Stomach smooth muscle (tissue), 2 donors: ENCODE measurements at regions not wholly inside any gene's neighbourhood (a gene's known extent, or its start where the extent isn't known, plus 50 kb on each side); places are given as distances from the start of the nearest gene placed in this dataset.

Experiments used
- H3K27ac ChIP-seq: one replicate; pipeline ENCODE4 v1.7.0; 2013; ENCODE audit warnings: mild to moderate bottlenecking, low read length, inconsistent platforms
- H3K27me3 ChIP-seq, 2 donors: one replicate each; pipeline ENCODE4 v1.7.0; 2013; ENCODE audit warnings: low read length in 2 of 2; ENCODE audit not compliant: insufficient read depth in 2 of 2, control insufficient read depth in 1 of 2
- H3K36me3 ChIP-seq, 2 donors: one replicate each; pipeline ENCODE4 v1.7.0; 2013; ENCODE audit warnings: low read length in 2 of 2; ENCODE audit not compliant: control insufficient read depth in 2 of 2, insufficient read depth in 2 of 2
- H3K4me1 ChIP-seq: one replicate; pipeline ENCODE4 v1.7.0; 2013; ENCODE audit warnings: low read length; ENCODE audit not compliant: control insufficient read depth, insufficient read depth
- H3K4me3 ChIP-seq, 2 donors: one replicate each; pipeline ENCODE4 v1.7.0; 2013; ENCODE audit warnings: low read length in 2 of 2
- H3K9ac ChIP-seq, 2 donors: one replicate each; pipeline ENCODE4 v1.7.0; 2013; ENCODE audit warnings: low read length in 2 of 2, mild to moderate bottlenecking in 1 of 2
- H3K9me3 ChIP-seq, 2 donors: one replicate each; pipeline ENCODE4 v1.7.0; 2013; ENCODE audit warnings: low read length in 2 of 2; ENCODE audit not compliant: control insufficient read depth in 2 of 2
- donor health status: healthy.
- donor health status: Pancreatic carcinoma.

DNA sequence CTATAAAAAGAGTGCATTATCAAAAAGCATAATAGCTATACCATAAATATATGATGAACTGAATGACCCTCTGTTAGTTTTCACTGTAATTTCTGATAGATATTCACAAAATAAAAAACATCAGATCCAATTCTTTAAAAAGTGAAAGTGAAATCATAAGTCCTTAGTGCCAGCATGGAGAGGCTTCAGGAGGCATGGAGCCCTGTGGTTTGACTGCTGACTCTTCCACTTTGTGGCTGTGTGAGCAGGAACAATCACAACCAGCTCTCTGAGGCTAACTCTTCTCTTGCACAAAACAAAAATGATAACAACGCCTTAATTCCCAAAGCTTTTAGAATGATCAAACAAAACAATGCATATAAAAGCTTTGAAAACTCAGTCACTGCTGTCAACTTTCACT is 1143.9 kb downstream of the PDHA2 start:
- Histone ChIP-seq H3K27me3 (no peaks in the 10 kb centered on the region), H3K36me3 (no peaks in the 10 kb centered on the region), H3K9me3 (no peaks in the 10 kb centered on the region), H3K4me3 (no peak overlapping the region), H3K27ac (no peak overlapping the region), H3K9ac (no peak overlapping the region), H3K4me1 (no peaks in the 10 kb centered on the region)

DNA sequence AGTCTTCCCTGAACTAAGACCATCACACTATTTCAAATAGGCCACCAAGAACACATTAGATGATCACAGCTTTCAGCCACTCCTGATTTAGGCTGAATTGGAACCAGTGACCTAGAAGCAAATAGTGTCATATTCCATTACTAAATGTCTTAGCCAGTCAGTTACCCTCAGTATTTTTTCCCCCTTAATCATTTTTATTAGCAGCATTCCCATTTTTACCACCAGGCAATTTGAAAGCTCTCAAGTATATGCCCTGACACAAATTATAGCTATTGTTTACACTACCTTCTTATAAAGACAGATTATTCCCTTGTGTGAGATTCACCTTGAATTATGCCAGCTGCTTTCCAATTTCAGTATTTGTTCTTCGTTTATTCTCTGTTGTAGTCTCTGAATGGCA is 1146.9 kb downstream of the PDHA2 start:
- Histone ChIP-seq H3K36me3 (no peaks in the 10 kb centered on the region), H3K27ac (no peak overlapping the region), H3K9me3 (no peaks in the 10 kb centered on the region), H3K4me3 (no peak overlapping the region), H3K9ac (no peak overlapping the region), H3K4me1 (no peaks in the 10 kb centered on the region), H3K27me3 (no peaks in the 10 kb centered on the region)

DNA sequence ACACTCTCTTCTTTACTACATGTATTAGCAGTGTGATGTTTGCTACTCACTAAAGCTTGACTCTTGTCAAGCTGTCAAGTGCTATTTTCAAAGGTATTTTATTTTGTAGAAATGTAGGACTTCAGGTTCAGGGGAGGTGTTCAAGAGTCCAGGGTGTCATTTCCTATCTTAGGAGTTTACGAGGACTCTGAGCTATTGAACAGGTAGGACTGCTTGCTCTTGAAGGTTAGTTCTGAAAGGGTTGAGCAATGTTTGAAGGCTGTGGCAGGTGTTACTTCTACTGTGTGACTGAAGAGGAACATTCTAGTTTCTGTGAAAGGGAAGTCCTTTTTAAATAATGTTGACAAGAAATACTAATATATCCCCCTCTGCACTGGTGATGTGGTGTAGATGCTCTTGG is 1151.2 kb downstream of the PDHA2 start:
- no peaks in the 10 kb centered on the region for H3K27me3 ChIP-seq
- H3K36me3 ChIP-seq, result no peaks in the 10 kb centered on the region
- H3K4me1 ChIP-seq, result no peaks in the 10 kb centered on the region
- no peak overlapping the region for H3K27ac ChIP-seq
- H3K9ac ChIP-seq, result no peak overlapping the region
- no peaks in the 10 kb centered on the region for H3K9me3 ChIP-seq
- H3K4me3 ChIP-seq, result no peak overlapping the region

DNA sequence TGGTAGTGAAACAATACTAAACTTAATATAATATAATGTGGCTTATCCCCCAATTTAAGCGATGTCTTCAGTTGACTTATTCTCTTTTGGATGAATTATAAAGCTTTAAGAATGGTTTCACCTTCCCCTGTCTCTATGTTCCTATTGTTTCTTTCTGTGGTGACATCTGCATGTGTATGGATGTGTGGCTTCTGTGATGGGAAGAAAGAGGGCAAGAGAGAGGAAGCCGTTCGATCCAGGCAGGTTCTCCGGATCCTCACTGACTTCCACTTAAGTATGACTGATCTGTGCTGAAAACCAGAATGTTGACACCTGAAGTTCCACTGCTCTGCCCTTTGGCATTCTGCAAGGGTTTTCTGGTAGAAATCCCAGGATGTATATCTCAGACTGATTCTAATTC is 1150.8 kb downstream of the STPG2 start:
- H3K27me3 ChIP-seq, result no peaks in the 10 kb centered on the region
- no peak overlapping the region for H3K9ac ChIP-seq
- H3K4me3 ChIP-seq, result no peak overlapping the region
- no peaks in the 10 kb centered on the region for H3K4me1 ChIP-seq
- H3K36me3 ChIP-seq, result no peaks in the 10 kb centered on the region
- no peak overlapping the region for H3K27ac ChIP-seq
- no peaks in the 10 kb centered on the region for H3K9me3 ChIP-seq

DNA sequence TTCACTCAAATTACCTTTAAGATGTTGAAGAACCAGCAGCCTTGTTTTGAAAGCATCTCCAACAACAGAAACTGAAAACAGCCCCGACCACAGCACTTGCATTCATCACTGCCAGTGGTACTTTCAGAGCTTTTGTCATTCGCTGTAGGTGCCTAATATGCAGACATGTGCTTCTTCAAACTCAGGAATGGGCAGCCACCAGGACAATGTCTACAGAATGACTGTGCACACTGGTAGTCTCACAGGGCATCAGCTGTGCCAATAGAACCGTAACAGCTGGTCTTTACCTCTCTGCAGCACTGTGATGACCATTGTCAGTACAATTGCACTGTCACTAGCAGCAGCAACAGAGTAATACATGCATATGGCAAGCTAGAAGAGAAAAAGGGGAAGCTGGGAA is 1149.7 kb downstream of the STPG2 start:
- Histone ChIP-seq H3K27ac (no peak overlapping the region), H3K36me3 (no peaks in the 10 kb centered on the region), H3K9ac (no peak overlapping the region), H3K4me1 (no peaks in the 10 kb centered on the region), H3K9me3 (no peaks in the 10 kb centered on the region), H3K4me3 (no peak overlapping the region), H3K27me3 (no peaks in the 10 kb centered on the region)

DNA sequence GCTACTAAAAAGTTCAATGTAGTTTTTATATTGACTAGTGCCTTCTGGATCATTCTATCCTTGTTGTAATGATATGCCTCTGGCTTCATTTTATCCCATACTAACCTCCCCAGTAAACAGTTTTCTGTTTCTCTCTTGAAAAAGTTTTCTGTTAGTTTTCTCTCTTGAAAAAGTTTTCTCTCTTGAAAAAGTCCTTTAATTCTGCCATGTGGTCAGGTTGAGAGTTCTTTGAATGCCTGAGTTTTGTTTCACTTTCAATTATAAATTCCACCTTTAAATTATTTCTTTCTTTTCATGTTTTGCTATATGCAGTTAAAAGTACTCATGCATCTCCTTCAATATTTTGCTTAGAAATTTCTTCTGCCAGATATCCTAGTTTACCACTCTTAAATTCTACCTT is 1139.6 kb downstream of the STPG2 start:
- H3K27ac ChIP-seq, result no peak overlapping the region

DNA sequence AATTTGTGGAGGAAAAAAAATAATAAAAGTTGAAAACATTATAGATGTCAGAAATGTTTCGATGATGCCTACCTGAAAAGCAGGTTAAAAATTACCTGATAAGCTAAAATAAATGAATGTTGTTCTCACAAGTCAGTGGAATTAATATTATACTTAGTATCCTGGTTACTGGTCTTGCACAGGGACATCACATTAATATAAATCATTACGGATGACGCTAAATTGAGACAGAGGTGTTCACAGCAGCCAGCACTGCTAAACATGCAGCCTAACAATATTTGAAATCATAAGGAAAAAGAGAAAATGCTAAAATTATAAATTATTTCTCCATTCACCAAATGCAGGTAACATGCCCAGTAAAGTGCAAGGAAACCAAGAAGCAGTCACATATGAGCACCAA is 1130.0 kb downstream of the STPG2 start:
- no peak overlapping the region for H3K4me3 ChIP-seq
- H3K9me3 ChIP-seq, result no peaks in the 10 kb centered on the region
- no peak overlapping the region for H3K27ac ChIP-seq
- no peaks in the 10 kb centered on the region for H3K36me3 ChIP-seq
- no peaks in the 10 kb centered on the region for H3K27me3 ChIP-seq
- no peaks in the 10 kb centered on the region for H3K4me1 ChIP-seq
- H3K9ac ChIP-seq, result no peak overlapping the region

More for the DNA sequence above, 1139.6 kb downstream of the STPG2 start:
- Histone ChIP-seq H3K27me3 (no peaks in the 10 kb centered on the region), H3K4me3 (no peak overlapping the region), H3K36me3 (no peaks in the 10 kb centered on the region), H3K9me3 (no peaks in the 10 kb centered on the region), H3K4me1 (no peaks in the 10 kb centered on the region), H3K9ac (no peak overlapping the region)

DNA sequence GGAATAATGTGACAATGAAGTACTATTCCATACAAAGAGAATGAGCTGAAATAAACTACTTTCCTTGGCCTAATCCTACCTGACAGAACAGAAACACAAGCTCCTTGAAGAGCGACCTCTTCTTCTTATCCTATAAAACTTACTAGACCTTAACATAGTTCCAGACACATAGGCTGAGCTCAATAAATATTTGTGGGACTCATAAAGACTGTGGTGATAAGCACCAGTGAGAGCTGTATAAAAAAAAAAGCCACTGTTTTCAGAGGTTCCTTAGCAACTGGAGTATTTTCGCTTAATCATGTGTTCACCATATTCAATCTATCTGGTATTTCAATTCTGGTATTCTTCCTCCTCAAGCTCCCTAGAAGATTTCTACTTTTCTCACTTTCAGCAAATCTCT is 1129.6 kb downstream of the STPG2 start:
- no peak overlapping the region for H3K4me3 ChIP-seq
- H3K27me3 ChIP-seq, result no peaks in the 10 kb centered on the region
- H3K9me3 ChIP-seq, result no peaks in the 10 kb centered on the region
- H3K4me1 ChIP-seq, result no peaks in the 10 kb centered on the region
- no peak overlapping the region for H3K9ac ChIP-seq
- H3K36me3 ChIP-seq, result no peaks in the 10 kb centered on the region
- H3K27ac ChIP-seq, result no peak overlapping the region

DNA sequence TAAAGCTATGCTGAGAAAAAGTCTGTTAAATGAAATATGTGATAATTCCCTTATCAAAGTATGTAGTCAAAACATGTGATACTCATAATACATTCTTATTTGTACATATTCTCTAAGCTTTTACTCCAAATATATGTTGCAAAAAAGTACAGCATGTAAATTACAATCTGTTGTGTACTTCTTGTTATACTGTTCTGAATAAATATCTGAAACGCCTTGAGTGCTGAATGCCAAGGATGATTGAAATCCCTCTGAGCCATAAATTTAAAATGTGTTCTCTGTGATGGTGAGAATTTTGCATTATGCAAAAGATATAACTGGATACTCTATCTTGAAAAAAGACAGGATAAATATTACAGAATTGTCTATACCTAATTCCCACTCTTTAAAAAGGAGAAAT is 1128.0 kb downstream of the STPG2 start:
- H3K9me3 ChIP-seq, result no peaks in the 10 kb centered on the region
- no peak overlapping the region for H3K9ac ChIP-seq
- H3K36me3 ChIP-seq, result no peaks in the 10 kb centered on the region
- no peak overlapping the region for H3K27ac ChIP-seq
- H3K27me3 ChIP-seq, result no peaks in the 10 kb centered on the region
- H3K4me1 ChIP-seq, result no peaks in the 10 kb centered on the region
- no peak overlapping the region for H3K4me3 ChIP-seq

DNA sequence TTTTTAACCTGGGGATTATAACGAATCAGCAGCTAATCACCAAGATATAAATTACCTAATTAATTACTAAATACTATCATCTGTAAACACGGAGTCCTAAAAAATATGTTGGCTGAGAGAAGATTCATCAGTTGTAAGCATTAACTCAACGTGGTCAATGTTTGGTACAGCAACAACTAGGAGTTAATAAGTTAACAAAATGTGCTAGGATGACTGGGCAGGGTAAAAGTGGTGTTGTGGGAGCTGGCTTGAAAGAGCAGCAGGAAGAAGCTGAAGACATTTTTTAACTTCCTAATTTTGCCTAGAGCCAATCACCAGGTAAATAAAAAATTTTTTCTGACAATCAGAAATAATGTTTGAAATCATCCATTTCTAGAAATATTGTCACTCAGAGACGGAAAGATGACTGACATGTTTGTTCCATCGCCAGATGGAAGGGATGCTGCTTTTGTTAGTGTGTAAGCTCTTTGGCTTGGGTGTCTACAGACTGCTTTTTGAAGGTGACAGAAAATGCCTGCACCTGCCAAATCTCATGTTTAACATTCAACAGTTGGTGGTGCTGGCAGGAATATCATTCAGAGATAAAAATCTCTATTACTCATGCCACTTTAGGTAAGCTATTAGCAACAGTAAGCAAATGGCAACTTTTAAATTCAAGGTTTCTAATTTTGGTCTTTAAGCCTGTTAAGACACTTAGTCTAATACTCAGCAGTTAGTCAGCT is 1126.9 kb downstream of the STPG2 start:
- no peak overlapping the region for H3K9ac ChIP-seq
- no peak overlapping the region for H3K27ac ChIP-seq
- no peaks in the 10 kb centered on the region for H3K27me3 ChIP-seq
- H3K4me3 ChIP-seq, result no peak overlapping the region
- H3K4me1 ChIP-seq, result no peaks in the 10 kb centered on the region
- no peaks in the 10 kb centered on the region for H3K9me3 ChIP-seq
- H3K36me3 ChIP-seq, result no peaks in the 10 kb centered on the region

DNA sequence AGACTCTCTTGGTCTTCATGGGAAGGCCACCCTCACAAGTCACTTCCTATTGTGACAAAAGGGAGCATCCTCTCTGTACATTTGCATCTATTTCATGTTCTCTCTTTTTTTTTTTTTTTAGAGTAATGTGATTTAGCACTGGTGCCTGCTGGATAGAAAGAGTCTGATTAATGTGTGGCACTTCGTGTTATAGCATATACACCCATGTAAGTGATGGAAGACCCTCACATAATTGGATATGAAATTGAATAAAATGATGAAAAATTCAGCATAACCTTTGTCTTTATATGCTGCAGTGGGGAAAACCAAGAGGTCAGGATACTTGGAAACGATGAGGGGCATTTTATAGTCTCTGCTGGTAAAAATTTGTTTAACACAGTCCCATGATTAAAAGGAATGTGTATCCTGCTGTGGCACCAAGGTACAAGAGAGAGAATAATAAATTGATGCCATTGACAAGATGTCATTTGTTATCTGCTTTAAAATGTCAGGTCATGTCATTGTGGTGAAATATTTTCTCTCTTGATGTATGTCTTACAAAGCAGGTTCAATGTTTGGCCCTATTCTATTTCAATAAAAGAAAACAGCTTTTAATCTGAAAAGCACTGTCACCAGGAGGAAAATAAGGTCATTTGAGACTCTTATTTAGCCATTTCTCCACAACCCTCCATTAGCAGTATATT is 1115.4 kb downstream of the STPG2 start:
- H3K4me3 ChIP-seq, result no peak overlapping the region
- no peak overlapping the region for H3K9ac ChIP-seq
- H3K27ac ChIP-seq, result no peak overlapping the region
- no peaks in the 10 kb centered on the region for H3K4me1 ChIP-seq
- no peaks in the 10 kb centered on the region for H3K36me3 ChIP-seq
- no peaks in the 10 kb centered on the region for H3K9me3 ChIP-seq
- no peaks in the 10 kb centered on the region for H3K27me3 ChIP-seq
